Neural cell (in vitro differentiated cells): ENCODE measurements at regions not wholly inside any gene's neighbourhood (a gene's known extent, or its start where the extent isn't known, plus 50 kb on each side); places are given as distances from the start of the nearest gene placed in this dataset.

ENCODE experiments used
- POLR2AphosphoS5 ChIP-seq: IDR thresholded peaks from 2 replicates; pipeline ENCODE4 v1.6.1; 2012
- REST ChIP-seq: IDR thresholded peaks from 2 replicates; pipeline ENCODE4 v1.6.1; 2012; ENCODE audit warnings: borderline replicate concordance
- TF ChIP-seq, protein P1 (sequence below): fragments of 450-650 bp; IDR thresholded peaks from 2 replicates; pipeline ENCODE4 v1.5.1; 2014; ENCODE audit warnings: antibody characterized with exemption, mild to moderate bottlenecking, moderate library complexity; ENCODE audit not compliant: poor library complexity, severe bottlenecking

DNA sequence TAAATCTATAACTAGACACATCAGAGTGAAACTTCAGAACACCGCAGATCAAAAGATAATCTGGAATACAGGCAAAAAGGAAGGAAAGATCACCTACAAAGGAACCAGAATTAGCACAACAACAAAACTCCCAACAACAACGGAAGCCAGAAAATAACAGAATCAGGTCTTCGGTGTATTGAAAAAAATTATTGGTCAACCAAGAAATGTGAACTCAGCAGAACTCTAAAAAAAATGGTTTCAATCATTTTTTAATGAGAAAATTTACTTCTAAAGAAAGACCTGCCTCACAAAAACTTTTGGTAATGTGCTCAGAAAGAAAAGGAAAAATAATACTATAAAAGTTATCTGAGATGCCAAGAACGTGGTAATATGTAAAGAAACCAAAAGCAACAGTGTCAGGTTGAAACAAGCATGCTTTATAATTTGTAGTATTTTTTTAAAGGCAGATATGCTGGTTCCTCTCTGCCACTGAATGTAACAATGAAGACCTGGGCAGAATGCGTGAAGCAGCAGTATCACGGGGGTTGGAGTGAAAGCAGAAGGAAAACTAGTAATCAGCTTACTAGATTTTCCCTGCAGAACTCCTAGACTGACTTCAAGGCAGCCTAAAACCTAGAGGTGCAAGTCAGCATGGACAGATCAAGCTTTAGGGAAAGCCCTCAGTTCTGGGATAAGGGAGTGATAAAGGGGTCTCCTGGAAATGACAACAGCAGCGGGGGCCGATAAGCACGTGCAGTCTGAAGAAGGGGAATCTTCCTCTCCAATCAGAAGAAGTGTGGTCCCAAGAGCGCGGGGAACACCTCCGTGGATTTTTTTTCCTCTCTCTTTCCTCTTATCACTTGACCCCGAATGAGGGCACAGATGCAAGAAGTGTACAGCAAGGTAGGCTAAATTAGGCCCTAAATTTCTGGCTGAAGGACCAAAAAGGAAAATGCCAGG, 80.9 kb upstream of the TEKT1 start:
- no peak for TF ChIP-seq REST
- TF ChIP-seq POLR2AphosphoS5 = no peak
- TF ChIP-seq, protein P1, sequence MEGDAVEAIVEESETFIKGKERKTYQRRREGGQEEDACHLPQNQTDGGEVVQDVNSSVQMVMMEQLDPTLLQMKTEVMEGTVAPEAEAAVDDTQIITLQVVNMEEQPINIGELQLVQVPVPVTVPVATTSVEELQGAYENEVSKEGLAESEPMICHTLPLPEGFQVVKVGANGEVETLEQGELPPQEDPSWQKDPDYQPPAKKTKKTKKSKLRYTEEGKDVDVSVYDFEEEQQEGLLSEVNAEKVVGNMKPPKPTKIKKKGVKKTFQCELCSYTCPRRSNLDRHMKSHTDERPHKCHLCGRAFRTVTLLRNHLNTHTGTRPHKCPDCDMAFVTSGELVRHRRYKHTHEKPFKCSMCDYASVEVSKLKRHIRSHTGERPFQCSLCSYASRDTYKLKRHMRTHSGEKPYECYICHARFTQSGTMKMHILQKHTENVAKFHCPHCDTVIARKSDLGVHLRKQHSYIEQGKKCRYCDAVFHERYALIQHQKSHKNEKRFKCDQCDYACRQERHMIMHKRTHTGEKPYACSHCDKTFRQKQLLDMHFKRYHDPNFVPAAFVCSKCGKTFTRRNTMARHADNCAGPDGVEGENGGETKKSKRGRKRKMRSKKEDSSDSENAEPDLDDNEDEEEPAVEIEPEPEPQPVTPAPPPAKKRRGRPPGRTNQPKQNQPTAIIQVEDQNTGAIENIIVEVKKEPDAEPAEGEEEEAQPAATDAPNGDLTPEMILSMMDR = no peak
